ENCODE measurements at regions not wholly inside any gene's neighbourhood (a gene's known extent, or its start where the extent isn't known, plus 50 kb on each side); places are given as distances from the start of the nearest gene placed in this dataset.

DNA sequence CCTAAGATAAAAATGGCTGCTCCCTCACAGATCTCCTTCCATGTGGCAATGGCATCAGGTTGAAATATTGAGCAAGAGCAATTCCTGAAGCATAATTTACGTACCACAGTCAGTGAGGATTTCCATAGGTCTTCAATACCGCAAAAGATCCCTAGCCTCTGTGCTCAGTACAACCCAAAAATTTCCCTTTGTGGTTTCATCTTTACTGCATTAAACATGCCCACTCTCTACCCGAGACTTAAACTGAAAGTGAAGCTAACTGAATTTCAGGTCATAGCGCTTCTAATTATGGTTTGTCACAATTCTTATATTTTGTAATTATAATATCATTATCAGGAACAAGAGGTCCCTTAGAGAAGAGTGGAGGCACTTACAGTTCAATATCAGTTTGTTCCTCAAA lies 1071.1 kb downstream of the XPNPEP1 start:
- no peak overlapping the region for H2AFZ ChIP-seq
- in situ Hi-C loops (cut with MboI), result no loop called here
- 94 to 98% methylated on average over 4 of the region's 4 CpGs for WGBS, 2 experiments (ENCODE audit: low coverage in 1 of 2, low lambda C conversion rate in 2 of 2, missing lambda C conversion rate in 2 of 2)

DNA sequence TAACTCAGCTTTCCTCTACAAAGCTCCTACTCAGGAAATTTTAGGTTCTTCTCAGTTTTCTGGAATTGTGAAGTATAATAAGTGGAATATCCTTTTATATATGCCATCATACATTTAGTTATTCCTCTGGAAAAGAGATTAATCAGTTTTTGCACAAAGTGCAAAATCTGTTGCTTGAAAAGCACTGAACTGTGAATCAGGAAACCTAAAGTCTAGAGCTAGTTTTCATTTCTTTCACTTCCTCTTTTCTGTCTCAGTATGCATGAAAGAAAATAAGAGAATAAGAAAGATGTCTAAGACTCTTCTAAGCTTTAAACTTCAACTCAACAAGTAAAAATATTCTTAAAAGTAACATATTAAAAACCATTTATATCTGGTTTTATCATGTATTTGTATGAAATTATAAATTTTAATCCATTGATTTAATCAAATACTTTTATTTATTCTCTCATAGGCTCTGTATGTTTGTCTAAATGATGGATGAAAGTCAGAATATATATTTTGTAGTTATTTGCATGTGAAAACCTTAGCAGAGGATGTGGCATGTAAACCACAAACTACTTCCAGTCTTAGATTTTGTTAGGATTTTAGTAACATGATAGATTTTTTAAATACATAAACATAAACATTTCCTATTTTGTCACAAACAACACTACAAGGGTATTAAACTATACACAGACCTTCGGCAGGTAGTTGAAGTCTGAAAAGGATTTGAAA lies 1073.0 kb downstream of the XPNPEP1 start:
- 91 to 95% methylated on average over 1 of the region's 1 CpG for WGBS, 2 experiments (ENCODE audit: low coverage in 1 of 2, low lambda C conversion rate in 2 of 2, missing lambda C conversion rate in 2 of 2)
- H3K27me3 ChIP-seq (replicated peaks; ENCODE audit: insufficient read depth), result no peaks in the 10 kb centered on the region
- no peak overlapping the region for H3K27ac ChIP-seq
- no peaks in the 10 kb centered on the region for H3K79me2 ChIP-seq (ENCODE audit: insufficient read depth)
- no peaks in the 10 kb centered on the region for H3K36me3 ChIP-seq (ENCODE audit: low read depth)
- no peak overlapping the region for H3K4me2 ChIP-seq (ENCODE audit: unreplicated experiment)
- peaks cover 7% of the 10 kb centered on the region; the same call in 1 of the 2 replicates for H3K4me1 ChIP-seq (ENCODE audit: insufficient read depth)
- no peak for DNase-seq
- no peak overlapping the region for H3K9ac ChIP-seq
- no peak overlapping the region for H2AFZ ChIP-seq
- no peaks in the 10 kb centered on the region for H3K9me3 ChIP-seq (ENCODE audit: low read depth)
- H3K9me2 ChIP-seq (ENCODE audit: insufficient read depth), result no peaks in the 10 kb centered on the region
- TF ChIP-seq EZH2phosphoT487 (IDR thresholded peaks at IDR 0.05; ENCODE audit: insufficient read depth, low read depth) (no peak), EZH2 (IDR thresholded peaks at IDR 0.05; ENCODE audit: insufficient read depth, poor library complexity, severe bottlenecking) (no peak)
- H4K20me1 ChIP-seq (ENCODE audit: insufficient read depth), result no peaks in the 10 kb centered on the region
- in situ Hi-C loops (cut with MboI), result no loop called here
- H3F3A ChIP-seq (ENCODE audit: insufficient read depth), result no peaks in the 10 kb centered on the region
- H3K4me3 ChIP-seq, result no peak overlapping the region

More for the DNA sequence above, 1071.1 kb downstream of the XPNPEP1 start:
- DNase-seq, result no peak
- no peak overlapping the region for H3K9ac ChIP-seq
- H3K4me3 ChIP-seq, result no peak overlapping the region
- no peak overlapping the region for H3K4me2 ChIP-seq (ENCODE audit: unreplicated experiment)
- no peak for TF ChIP-seq EZH2phosphoT487 (IDR thresholded peaks at IDR 0.05; ENCODE audit: insufficient read depth, low read depth)
- TF ChIP-seq EZH2 (IDR thresholded peaks at IDR 0.05; ENCODE audit: insufficient read depth, poor library complexity, severe bottlenecking), result no peak
- no peaks in the 10 kb centered on the region for H3K27me3 ChIP-seq (replicated peaks; ENCODE audit: insufficient read depth)
- no peaks in the 10 kb centered on the region for H3K79me2 ChIP-seq (ENCODE audit: insufficient read depth)
- no peaks in the 10 kb centered on the region for H3K9me2 ChIP-seq (ENCODE audit: insufficient read depth)
- no peaks in the 10 kb centered on the region for H3F3A ChIP-seq (ENCODE audit: insufficient read depth)
- H4K20me1 ChIP-seq (ENCODE audit: insufficient read depth), result no peaks in the 10 kb centered on the region
- no peak overlapping the region for H3K27ac ChIP-seq
- peaks cover 7% of the 10 kb centered on the region; the same call in 1 of the 2 replicates for H3K4me1 ChIP-seq (ENCODE audit: insufficient read depth)
- H3K9me3 ChIP-seq (ENCODE audit: low read depth), result no peaks in the 10 kb centered on the region
- H3K36me3 ChIP-seq (ENCODE audit: low read depth), result no peaks in the 10 kb centered on the region

DNA sequence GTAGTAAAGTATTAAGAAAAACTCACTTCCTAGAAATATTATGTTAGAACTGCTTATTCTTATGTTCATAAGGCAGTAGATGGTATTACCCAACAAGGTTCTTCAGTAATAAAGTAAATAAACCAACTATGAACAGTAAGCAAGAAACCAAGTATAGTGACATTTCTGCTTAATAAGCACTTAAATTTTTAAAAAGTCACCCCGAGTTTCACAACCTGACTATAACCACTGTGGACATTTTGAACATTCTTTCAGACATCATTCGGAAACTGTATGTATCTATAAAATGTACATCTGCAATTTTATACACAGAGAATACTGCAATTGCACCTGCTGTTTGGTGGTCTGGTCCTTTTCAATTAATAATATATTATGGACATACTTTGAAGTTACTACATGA lies 1073.6 kb downstream of the XPNPEP1 start:
- in situ Hi-C loops (cut with MboI), result no loop called here

DNA sequence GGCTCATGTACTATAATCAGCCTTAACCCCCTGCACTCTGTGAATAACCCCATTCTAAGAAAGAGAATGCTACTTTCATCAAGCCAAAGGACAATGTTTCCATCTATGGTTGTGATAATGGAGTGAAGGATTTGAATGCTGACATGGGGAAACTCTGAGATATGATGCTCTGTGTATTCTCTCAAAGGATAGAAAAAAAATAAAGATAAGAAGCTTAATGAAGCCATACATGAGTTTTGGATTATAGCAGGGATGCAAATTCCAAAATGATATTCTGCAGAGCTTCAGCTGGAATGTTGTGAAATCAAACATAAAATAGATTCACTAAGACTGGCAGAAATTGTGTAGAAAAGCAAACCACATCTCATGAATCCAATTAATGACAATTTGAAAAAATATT lies 1074.1 kb downstream of the XPNPEP1 start:
- H3K9ac ChIP-seq, result no peak overlapping the region
- no peak overlapping the region for H3K4me3 ChIP-seq
- no peaks in the 10 kb centered on the region for H3K36me3 ChIP-seq (ENCODE audit: low read depth)
- no peaks in the 10 kb centered on the region for H4K20me1 ChIP-seq (ENCODE audit: insufficient read depth)
- peaks cover 7% of the 10 kb centered on the region; the same call in 1 of the 2 replicates for H3K4me1 ChIP-seq (ENCODE audit: insufficient read depth)
- TF ChIP-seq EZH2 (IDR thresholded peaks at IDR 0.05; ENCODE audit: insufficient read depth, poor library complexity, severe bottlenecking) (no peak), EZH2phosphoT487 (IDR thresholded peaks at IDR 0.05; ENCODE audit: insufficient read depth, low read depth) (no peak)
- H3K4me2 ChIP-seq (ENCODE audit: unreplicated experiment), result no peak overlapping the region
- H2AFZ ChIP-seq, result no peak overlapping the region
- no peaks in the 10 kb centered on the region for H3K79me2 ChIP-seq (ENCODE audit: insufficient read depth)
- no peak for DNase-seq
- no peaks in the 10 kb centered on the region for H3F3A ChIP-seq (ENCODE audit: insufficient read depth)
- no peaks in the 10 kb centered on the region for H3K9me3 ChIP-seq (ENCODE audit: low read depth)
- no peaks in the 10 kb centered on the region for H3K9me2 ChIP-seq (ENCODE audit: insufficient read depth)
- H3K27ac ChIP-seq, result no peak overlapping the region
- in situ Hi-C loops (cut with MboI), result no loop called here
- H3K27me3 ChIP-seq (replicated peaks; ENCODE audit: insufficient read depth), result no peaks in the 10 kb centered on the region

More for the DNA sequence above, 1073.6 kb downstream of the XPNPEP1 start:
- Histone ChIP-seq H3K79me2 (ENCODE audit: insufficient read depth) (no peaks in the 10 kb centered on the region), H3K27ac (no peak overlapping the region), H3K9me2 (ENCODE audit: insufficient read depth) (no peaks in the 10 kb centered on the region), H3K36me3 (ENCODE audit: low read depth) (no peaks in the 10 kb centered on the region), H2AFZ (no peak overlapping the region), H3K9ac (no peak overlapping the region), H3K4me1 (ENCODE audit: insufficient read depth) (peaks cover 7% of the 10 kb centered on the region; the same call in 1 of the 2 replicates), H3F3A (ENCODE audit: insufficient read depth) (no peaks in the 10 kb centered on the region), H3K4me3 (no peak overlapping the region), H3K4me2 (ENCODE audit: unreplicated experiment) (no peak overlapping the region), H4K20me1 (ENCODE audit: insufficient read depth) (no peaks in the 10 kb centered on the region), H3K9me3 (ENCODE audit: low read depth) (no peaks in the 10 kb centered on the region), H3K27me3 (replicated peaks; ENCODE audit: insufficient read depth) (no peaks in the 10 kb centered on the region)
- no peak for TF ChIP-seq EZH2 (IDR thresholded peaks at IDR 0.05; ENCODE audit: insufficient read depth, poor library complexity, severe bottlenecking)
- TF ChIP-seq EZH2phosphoT487 (IDR thresholded peaks at IDR 0.05; ENCODE audit: insufficient read depth, low read depth), result no peak
- no peak for DNase-seq
- WGBS, 2 experiments (ENCODE audit: low coverage in 1 of 2, low lambda C conversion rate in 2 of 2, missing lambda C conversion rate in 2 of 2), result 55 to 68% methylated on average over 2 of the region's 2 CpGs

Data from GM23248 (cell line).